Right lobe of liver (tissue), 4 donors: ENCODE measurements at regions not wholly inside any gene's neighbourhood (a gene's known extent, or its start where the extent isn't known, plus 50 kb on each side); places are given as distances from the start of the nearest gene placed in this dataset.

Experiments used
- POLR2A ChIP-seq: fragments of 450-650 bp; IDR thresholded peaks from one replicate; pipeline ENCODE4 v1.6.1; 2017; ENCODE audit warnings: antibody characterized with exemption, mild to moderate bottlenecking
- TF ChIP-seq, protein P1 (sequence below), 4 donors: fragments of 200-600 bp in 3 of 4; fragments of 450-650 bp in 1 of 4; IDR thresholded peaks; one replicate each; pipeline versions ENCODE4 v1.5.1 to v1.8.0; 2016 to 2022; ENCODE audit warnings: antibody characterized with exemption in 4 of 4, mild to moderate bottlenecking in 2 of 4
- donor health status: DM: no; HTN: no; CAD: no.
- donor health status: DM: no; HTN: no; CAD: no.
- donor health status: DM: no; HTN: yes; CAD: no.

DNA sequence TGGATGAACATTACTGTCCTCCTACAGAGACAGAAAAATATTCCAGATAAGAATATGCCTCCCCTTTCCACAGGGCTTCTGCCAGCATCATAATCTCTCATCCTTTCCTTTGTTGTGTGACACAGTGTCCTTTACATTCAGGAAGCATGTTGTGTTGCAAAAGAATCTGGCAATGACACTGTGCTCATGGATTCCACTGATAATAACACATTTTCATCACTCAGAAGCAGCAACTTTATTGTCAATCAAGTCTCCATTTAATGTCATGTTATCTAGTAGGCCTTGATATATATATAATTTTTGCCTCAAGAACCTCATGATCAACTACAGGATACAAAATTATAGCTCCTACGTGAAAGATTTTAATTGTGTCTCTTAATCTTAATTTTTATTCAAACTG, 833.9 kb downstream of the FSTL5 start:
- TF ChIP-seq, protein P1, sequence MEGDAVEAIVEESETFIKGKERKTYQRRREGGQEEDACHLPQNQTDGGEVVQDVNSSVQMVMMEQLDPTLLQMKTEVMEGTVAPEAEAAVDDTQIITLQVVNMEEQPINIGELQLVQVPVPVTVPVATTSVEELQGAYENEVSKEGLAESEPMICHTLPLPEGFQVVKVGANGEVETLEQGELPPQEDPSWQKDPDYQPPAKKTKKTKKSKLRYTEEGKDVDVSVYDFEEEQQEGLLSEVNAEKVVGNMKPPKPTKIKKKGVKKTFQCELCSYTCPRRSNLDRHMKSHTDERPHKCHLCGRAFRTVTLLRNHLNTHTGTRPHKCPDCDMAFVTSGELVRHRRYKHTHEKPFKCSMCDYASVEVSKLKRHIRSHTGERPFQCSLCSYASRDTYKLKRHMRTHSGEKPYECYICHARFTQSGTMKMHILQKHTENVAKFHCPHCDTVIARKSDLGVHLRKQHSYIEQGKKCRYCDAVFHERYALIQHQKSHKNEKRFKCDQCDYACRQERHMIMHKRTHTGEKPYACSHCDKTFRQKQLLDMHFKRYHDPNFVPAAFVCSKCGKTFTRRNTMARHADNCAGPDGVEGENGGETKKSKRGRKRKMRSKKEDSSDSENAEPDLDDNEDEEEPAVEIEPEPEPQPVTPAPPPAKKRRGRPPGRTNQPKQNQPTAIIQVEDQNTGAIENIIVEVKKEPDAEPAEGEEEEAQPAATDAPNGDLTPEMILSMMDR (IDR thresholded peaks at IDR 0.05): no peak
- no peak for TF ChIP-seq POLR2A
